Neural cell (in vitro differentiated cells): ENCODE measurements at regions not wholly inside any gene's neighbourhood (a gene's known extent, or its start where the extent isn't known, plus 50 kb on each side); places are given as distances from the start of the nearest gene placed in this dataset.

ENCODE experiments used
- EZH2 ChIP-seq: fragments of 200-600, 300-800 bp; shearing (Covaris generic), sonication (generic); IDR thresholded peaks from 2 replicates; pipeline ENCODE4 v1.6.1; 2014; ENCODE audit warnings: antibody characterized with exemption, low read length, borderline replicate concordance, mild to moderate bottlenecking; ENCODE audit not compliant: insufficient read depth, poor library complexity, severe bottlenecking
- TAF1 ChIP-seq: IDR thresholded peaks from 2 replicates; pipeline ENCODE4 v1.6.1; 2012; ENCODE audit warnings: low read depth

DNA sequence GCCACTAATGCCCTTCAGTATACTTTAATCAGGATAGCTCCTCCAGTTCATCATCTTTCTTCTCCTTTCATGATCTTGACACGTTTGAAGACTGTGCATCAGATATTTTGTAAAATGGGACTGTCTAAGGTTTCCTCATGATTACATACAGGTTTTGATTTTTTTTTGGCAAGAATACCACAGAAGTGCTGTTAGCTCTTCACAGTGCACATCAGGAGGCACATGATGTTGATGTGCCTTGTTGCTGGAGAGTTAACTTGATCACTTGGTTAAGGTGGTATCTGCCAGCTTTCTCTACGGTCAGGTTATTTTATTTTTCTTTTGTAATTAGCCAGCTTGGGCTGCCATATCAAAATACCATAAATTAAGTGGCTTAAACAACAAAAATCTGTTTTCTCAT, 128.6 kb upstream of the IVNS1ABP start:
- TF ChIP-seq EZH2 (no peak), TAF1 (no peak)
